IMR-90 (cell line): ENCODE measurements at regions not wholly inside any gene's neighbourhood (a gene's known extent, or its start where the extent isn't known, plus 50 kb on each side); places are given as distances from the start of the nearest gene placed in this dataset.

Source experiments
- ATAC-seq: fragments of 200-7000 bp; cut with Tn5 transposase; 2 replicates; pipeline ENCODE4 v1.9.1; 2020; ENCODE audit warnings: low read depth, mild to moderate bottlenecking, moderate library complexity
- BruUV-seq: library from RNA; stranded (reverse); fragments of 400-500 nt; replicated peaks from 2 replicates; lab custom pipeline; 2021; lab: Mats Ljungman, UMichigan
- CTCF ChIA-PET: fragments of 300-600 bp; formaldehyde crosslinking; extraction: SDS; loops from one replicate; lab custom pipeline; 2021; ENCODE audit warnings: antibody characterized with exemption; lab: Yijun Ruan, JAX
- POLR2A ChIA-PET: fragments of 300-600 bp; sonication (Branson Sonifier 250); formaldehyde crosslinking; loops from one replicate; lab custom pipeline; 2022; ENCODE audit warnings: antibody characterized with exemption; ENCODE audit not compliant: unreplicated experiment; lab: Charles Lee
- DNase-seq: peaks from one replicate; pipeline ENCODE4 v3.0.0; 2013
- H2AFZ ChIP-seq: replicated peaks from 2 replicates; pipeline ENCODE3; 2013; ENCODE audit warnings: low read length, mild to moderate bottlenecking; ENCODE audit not compliant: poor library complexity
- H2AK5ac ChIP-seq: 2 replicates; pipeline ENCODE4 v1.6.1; 2013; ENCODE audit warnings: low read depth, low read length, inconsistent platforms
- H2AK9ac ChIP-seq: replicated peaks from 2 replicates; pipeline ENCODE3; 2013; ENCODE audit warnings: mild to moderate bottlenecking, low read depth, low read length, moderate library complexity; ENCODE audit not compliant: poor library complexity
- H2BK120ac ChIP-seq: 2 replicates; pipeline ENCODE4 v1.6.1; 2013; ENCODE audit warnings: low read depth, low read length, inconsistent platforms
- H2BK15ac ChIP-seq: 3 replicates; pipeline ENCODE4 v1.6.1; 2013; ENCODE audit warnings: low read depth, low read length, inconsistent platforms
- H2BK20ac ChIP-seq: 2 replicates; pipeline ENCODE4 v1.6.1; 2013; ENCODE audit warnings: low read depth, mild to moderate bottlenecking, inconsistent platforms, low read length, moderate library complexity
- H2BK5ac ChIP-seq: 2 replicates; pipeline ENCODE4 v1.6.1; 2013; ENCODE audit warnings: mild to moderate bottlenecking, low read depth, low read length, inconsistent platforms; ENCODE audit not compliant: poor library complexity, severe bottlenecking
- H3K14ac ChIP-seq: replicated peaks from 2 replicates; pipeline ENCODE4 v1.6.1; 2013; ENCODE audit warnings: low read depth, low read length, inconsistent platforms
- H3K18ac ChIP-seq: 2 replicates; pipeline ENCODE4 v1.6.1; 2013; ENCODE audit warnings: low read depth, low read length, control low read depth
- H3K23ac ChIP-seq: 2 replicates; pipeline ENCODE4 v1.6.1; 2013; ENCODE audit warnings: low read depth, low read length, inconsistent platforms
- H3K27ac ChIP-seq: 2 replicates; pipeline ENCODE4 v1.5.1; 2013; ENCODE audit warnings: mild to moderate bottlenecking, control low read depth, low read length; ENCODE audit not compliant: insufficient read depth
- H3K27me3 ChIP-seq: 2 replicates; pipeline ENCODE4 v1.6.1; 2013; ENCODE audit warnings: low read length; ENCODE audit not compliant: control insufficient read depth, insufficient read depth
- H3K36me3 ChIP-seq: 2 replicates; pipeline ENCODE4 v1.6.1; 2013; ENCODE audit warnings: low read length, mixed read lengths; ENCODE audit not compliant: control insufficient read depth, insufficient read depth
- H3K4ac ChIP-seq: 2 replicates; pipeline ENCODE4 v1.6.1; 2013; ENCODE audit warnings: low read depth, low read length, inconsistent platforms
- H3K4me1 ChIP-seq: 2 replicates; pipeline ENCODE4 v1.6.1; 2013; ENCODE audit warnings: low read length, mixed read lengths; ENCODE audit not compliant: control insufficient read depth, insufficient read depth
- H3K4me2 ChIP-seq: 2 replicates; pipeline ENCODE4 v1.6.1; 2013; ENCODE audit warnings: low read depth, mild to moderate bottlenecking, control low read depth, low read length, moderate library complexity
- H3K4me3 ChIP-seq: 2 replicates; pipeline ENCODE4 v1.5.1; 2013; ENCODE audit warnings: low read depth, mild to moderate bottlenecking, control low read depth, low read length, moderate library complexity; ENCODE audit not compliant: insufficient read depth
- H3K56ac ChIP-seq: 2 replicates; pipeline ENCODE4 v1.6.1; 2013; ENCODE audit warnings: low read length, inconsistent platforms; ENCODE audit not compliant: insufficient read depth; ENCODE audit errors: extremely low read depth
- H3K79me1 ChIP-seq, 2 experiments: 2 replicates each; pipeline ENCODE4 v1.6.1; 2013; ENCODE audit warnings: low read length in 2 of 2, inconsistent platforms in 1 of 2, low read depth in 1 of 2
- H3K9ac ChIP-seq: 2 replicates; pipeline ENCODE4 v1.6.1; 2013; ENCODE audit warnings: low read depth, low read length, control low read depth
- H3K9me1 ChIP-seq: 2 replicates; pipeline ENCODE4 v1.6.1; 2013; ENCODE audit warnings: low read length, inconsistent platforms; ENCODE audit not compliant: insufficient read depth
- H3K9me3 ChIP-seq: 2 replicates; pipeline ENCODE4 v1.6.1; 2013; ENCODE audit warnings: low read length; ENCODE audit not compliant: control insufficient read depth, insufficient read depth
- H4K20me1 ChIP-seq: 2 replicates; pipeline ENCODE4 v1.6.1; 2013; ENCODE audit warnings: low read length, inconsistent platforms; ENCODE audit not compliant: insufficient read depth
- H4K5ac ChIP-seq: 2 replicates; pipeline ENCODE4 v1.6.1; 2013; ENCODE audit warnings: mild to moderate bottlenecking, low read depth, low read length, control low read depth
- H4K8ac ChIP-seq, 2 experiments: 2 replicates each; pipeline ENCODE4 v1.6.1; 2013; ENCODE audit warnings: low read depth in 2 of 2, low read length in 2 of 2, control low read depth in 1 of 2, inconsistent platforms in 1 of 2
- H4K91ac ChIP-seq: 2 replicates; pipeline ENCODE4 v1.6.1; 2013; ENCODE audit warnings: low read depth, low read length, inconsistent platforms; ENCODE audit not compliant: insufficient read depth
- CHD1 ChIP-seq: IDR thresholded peaks from 2 replicates; pipeline ENCODE4 v1.6.1; 2012; ENCODE audit warnings: low read depth, low read length, improper control_type of control experiment
- MAFK ChIP-seq: IDR thresholded peaks from 2 replicates; pipeline ENCODE4 v1.6.1; 2012; ENCODE audit warnings: low read depth, low read length, improper control_type of control experiment
- MAZ ChIP-seq: IDR thresholded peaks from 2 replicates; pipeline ENCODE4 v1.6.1; 2012; ENCODE audit warnings: low read depth, mild to moderate bottlenecking, low read length, improper control_type of control experiment, moderate library complexity, borderline replicate concordance
- NFE2L2 ChIP-seq: fragments of 150-350 bp; IDR thresholded peaks from 2 replicates; pipeline ENCODE4 v1.6.1; 2016; ENCODE audit warnings: low read depth, mild to moderate bottlenecking, low read length
- RAD21 ChIP-seq: IDR thresholded peaks from 2 replicates; pipeline ENCODE4 v1.6.1; 2012; ENCODE audit warnings: low read length, improper control_type of control experiment
- RCOR1 ChIP-seq: IDR thresholded peaks from 2 replicates; pipeline ENCODE4 v1.6.1; 2012; ENCODE audit warnings: mild to moderate bottlenecking, low read length, improper control_type of control experiment; ENCODE audit not compliant: insufficient replicate concordance
- RFX5 ChIP-seq: IDR thresholded peaks from 2 replicates; pipeline ENCODE4 v1.8.0; 2012; ENCODE audit warnings: low read depth, mild to moderate bottlenecking, low read length, moderate library complexity
- USF2 ChIP-seq: fragments of 150-350 bp; IDR thresholded peaks from 2 replicates; pipeline ENCODE4 v1.6.1; 2017; ENCODE audit warnings: mild to moderate bottlenecking, antibody characterized with exemption, low read length, low read depth
- WGBS, 2 experiments: methylation state at CpG; one replicate each; pipeline versions ENCODE4 v1.1.5 to v1.1.7; 2013; ENCODE audit warnings: missing lambda C conversion rate in 2 of 2; ENCODE audit not compliant: insufficient read length in 1 of 2; ENCODE audit errors: extremely low coverage in 2 of 2; 5-methylcytosine and 5-hydroxymethylcytosine counted together
- dilution Hi-C: fragments of 300-500 bp; cut with HindIII; formaldehyde crosslinking; loops from one replicate; pipeline ENCODE4 v1.14.3; 2018; ENCODE audit warnings: low sequenced_read_pairs; ENCODE audit not compliant: unreplicated experiment
- in situ Hi-C: fragments of 300-500 bp; cut with MboI; formaldehyde crosslinking; loops from 3 replicates; pipeline ENCODE4 v1.14.3; 2019; ENCODE audit warnings: low sequenced_read_pairs, inconsistent platforms, mixed read lengths
- intact Hi-C: fragments of 100-400 bp; cut with micrococcal nuclease; formaldehyde crosslinking; loops from 2 replicates; pipeline ENCODE4 v1.10.0; 2022
- TF ChIP-seq, protein P1 (sequence below): fragments of 150-350 bp; IDR thresholded peaks from 2 replicates; pipeline ENCODE4 v1.6.1; 2016; ENCODE audit warnings: low read depth, mild to moderate bottlenecking, low read length, moderate library complexity, borderline replicate concordance
- TF ChIP-seq, protein P2 (sequence below): conservative IDR thresholded peaks from 2 replicates; pipeline ENCODE4 v1.5.1; 2012; ENCODE audit warnings: mild to moderate bottlenecking, low read depth, low read length, improper control_type of control experiment

DNA sequence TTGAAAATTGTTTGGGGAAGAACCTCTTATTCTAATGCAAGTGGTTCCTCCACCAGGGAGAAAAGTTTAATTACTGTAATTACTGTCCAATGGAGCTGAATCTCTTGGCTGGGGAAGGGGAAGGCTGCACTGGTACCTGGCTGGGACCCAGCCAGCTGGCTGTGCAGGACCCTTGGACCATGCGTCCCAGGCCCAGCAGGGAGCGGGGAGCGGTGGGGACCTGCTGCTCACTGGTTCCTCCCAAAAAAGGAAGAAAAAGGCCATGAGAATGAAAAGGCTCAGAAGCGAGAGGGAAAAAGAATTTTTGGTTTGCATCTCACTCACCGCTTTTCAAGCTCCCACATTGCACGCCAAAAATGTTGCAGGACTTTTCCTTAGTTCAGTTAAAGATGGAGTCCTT, 333.5 kb downstream of the FAM47B start:
- no peak overlapping the region for H2BK120ac ChIP-seq
- 63% methylated on average over 3 of the region's 6 CpGs; no CpG with 5 or more reads in 1 of the 2 experiments for WGBS, 2 experiments
- no peak overlapping the region for H2BK5ac ChIP-seq
- ChIA-PET POLR2A (no interaction called here), CTCF (no interaction called here)
- no peak overlapping the region for H2AFZ ChIP-seq
- H3K4me2 ChIP-seq, result no peak overlapping the region
- no peaks in the 10 kb centered on the region for H3K4me1 ChIP-seq
- ATAC-seq, result no peak
- H4K5ac ChIP-seq, result no peak overlapping the region
- no peak overlapping the region for H2AK5ac ChIP-seq
- H3K9ac ChIP-seq, result no peak overlapping the region
- in situ Hi-C loops (no loop called here), dilution Hi-C loops (no loop called here), intact Hi-C loops (no loop called here)
- no peak overlapping the region for H4K91ac ChIP-seq
- no peak overlapping the region for H2AK9ac ChIP-seq
- H2BK15ac ChIP-seq, result no peak overlapping the region
- H3K4me3 ChIP-seq, result no peak overlapping the region
- no peak overlapping the region for H3K18ac ChIP-seq
- H3K56ac ChIP-seq, result no peak overlapping the region
- TF ChIP-seq MAZ (no peak), NFE2L2 (no peak), RAD21 (no peak), RFX5 (no peak), MAFK (no peak), RCOR1 (no peak), CHD1 (no peak), USF2 (no peak)
- TF ChIP-seq, protein P1, sequence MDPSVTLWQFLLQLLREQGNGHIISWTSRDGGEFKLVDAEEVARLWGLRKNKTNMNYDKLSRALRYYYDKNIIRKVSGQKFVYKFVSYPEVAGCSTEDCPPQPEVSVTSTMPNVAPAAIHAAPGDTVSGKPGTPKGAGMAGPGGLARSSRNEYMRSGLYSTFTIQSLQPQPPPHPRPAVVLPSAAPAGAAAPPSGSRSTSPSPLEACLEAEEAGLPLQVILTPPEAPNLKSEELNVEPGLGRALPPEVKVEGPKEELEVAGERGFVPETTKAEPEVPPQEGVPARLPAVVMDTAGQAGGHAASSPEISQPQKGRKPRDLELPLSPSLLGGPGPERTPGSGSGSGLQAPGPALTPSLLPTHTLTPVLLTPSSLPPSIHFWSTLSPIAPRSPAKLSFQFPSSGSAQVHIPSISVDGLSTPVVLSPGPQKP, result no peak
- TF ChIP-seq, protein P2, sequence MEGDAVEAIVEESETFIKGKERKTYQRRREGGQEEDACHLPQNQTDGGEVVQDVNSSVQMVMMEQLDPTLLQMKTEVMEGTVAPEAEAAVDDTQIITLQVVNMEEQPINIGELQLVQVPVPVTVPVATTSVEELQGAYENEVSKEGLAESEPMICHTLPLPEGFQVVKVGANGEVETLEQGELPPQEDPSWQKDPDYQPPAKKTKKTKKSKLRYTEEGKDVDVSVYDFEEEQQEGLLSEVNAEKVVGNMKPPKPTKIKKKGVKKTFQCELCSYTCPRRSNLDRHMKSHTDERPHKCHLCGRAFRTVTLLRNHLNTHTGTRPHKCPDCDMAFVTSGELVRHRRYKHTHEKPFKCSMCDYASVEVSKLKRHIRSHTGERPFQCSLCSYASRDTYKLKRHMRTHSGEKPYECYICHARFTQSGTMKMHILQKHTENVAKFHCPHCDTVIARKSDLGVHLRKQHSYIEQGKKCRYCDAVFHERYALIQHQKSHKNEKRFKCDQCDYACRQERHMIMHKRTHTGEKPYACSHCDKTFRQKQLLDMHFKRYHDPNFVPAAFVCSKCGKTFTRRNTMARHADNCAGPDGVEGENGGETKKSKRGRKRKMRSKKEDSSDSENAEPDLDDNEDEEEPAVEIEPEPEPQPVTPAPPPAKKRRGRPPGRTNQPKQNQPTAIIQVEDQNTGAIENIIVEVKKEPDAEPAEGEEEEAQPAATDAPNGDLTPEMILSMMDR, result no peak
- H4K8ac ChIP-seq, result no peak overlapping the region
- no peak overlapping the region for H2BK20ac ChIP-seq
- no peak for DNase-seq
- no peaks in the 10 kb centered on the region for H3K9me1 ChIP-seq
- BruUV-seq, result no TSS peak
- H3K36me3 ChIP-seq, result no peaks in the 10 kb centered on the region
- no peak overlapping the region for H3K4ac ChIP-seq
- no peaks in the 10 kb centered on the region for H3K9me3 ChIP-seq
- H3K79me1 ChIP-seq, result no peaks in the 10 kb centered on the region
- no peaks in the 10 kb centered on the region for H3K27me3 ChIP-seq
- H3K14ac ChIP-seq, result no peak overlapping the region
- H3K23ac ChIP-seq, result no peak overlapping the region
- no peaks in the 10 kb centered on the region for H4K20me1 ChIP-seq
- H3K27ac ChIP-seq, result no peak overlapping the region
